ENCODE measurements at regions not wholly inside any gene's neighbourhood (a gene's known extent, or its start where the extent isn't known, plus 50 kb on each side); places are given as distances from the start of the nearest gene placed in this dataset.

DNA sequence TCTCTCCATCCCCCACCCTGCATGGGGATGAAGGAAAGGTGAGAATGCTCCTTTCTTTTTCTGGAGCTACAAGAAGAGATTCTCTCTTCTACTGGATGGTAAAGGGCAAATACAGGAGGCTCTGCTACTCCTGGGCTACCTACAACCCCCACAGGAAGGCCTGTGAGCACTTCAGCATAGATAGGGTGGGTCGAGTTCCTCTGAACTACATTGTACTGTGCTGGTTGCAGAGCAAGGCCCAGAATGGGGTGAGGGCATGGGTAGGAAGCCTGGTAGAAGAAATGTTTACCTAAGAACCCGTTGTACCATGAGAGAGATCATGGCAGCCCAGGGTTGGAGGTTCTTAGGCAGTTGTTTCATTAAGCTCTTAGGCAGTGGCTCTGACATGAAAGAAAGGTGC is 510.4 kb downstream of the MID1IP1 start:
- intact Hi-C loops (cut with DNase I; ENCODE audit: low total_unique reads) = no loop called here
- DNase-seq = no peak
- TF ChIP-seq CTCF (IDR thresholded peaks at IDR 0.05) = no peak
- no peak for TF ChIP-seq POLR2A (IDR thresholded peaks at IDR 0.05)
- H3K9me3 ChIP-seq = no peaks in the 10 kb centered on the region
- no peaks in the 10 kb centered on the region for H3K4me1 ChIP-seq
- H3K27ac ChIP-seq = no peak overlapping the region
- H3K36me3 ChIP-seq = no peaks in the 10 kb centered on the region
- H3K4me3 ChIP-seq = no peak overlapping the region
- H3K27me3 ChIP-seq = no peaks in the 10 kb centered on the region

- intact Hi-C loops (cut with DNase I; ENCODE audit: low total_unique reads) = no loop called here
- TF ChIP-seq POLR2A (IDR thresholded peaks at IDR 0.05) = no peak
- TF ChIP-seq CTCF (IDR thresholded peaks at IDR 0.05) = no peak
- Histone ChIP-seq H3K4me1 (no peaks in the 10 kb centered on the region), H3K9me3 (no peaks in the 10 kb centered on the region), H3K27ac (no peak overlapping the region), H3K27me3 (no peaks in the 10 kb centered on the region), H3K36me3 (no peaks in the 10 kb centered on the region), H3K4me3 (no peak overlapping the region)
- no peak for DNase-seq
Observed at GRCh38 chrX:39313146-39313545, 511.9 kb downstream of the MID1IP1 start.

- H3K9me3 ChIP-seq = no peaks in the 10 kb centered on the region
- H3K4me3 ChIP-seq = no peak overlapping the region
- intact Hi-C loops (cut with DNase I; ENCODE audit: low total_unique reads) = no loop called here
- no peaks in the 10 kb centered on the region for H3K27me3 ChIP-seq
- TF ChIP-seq POLR2A (IDR thresholded peaks at IDR 0.05) = no peak
- no peak for TF ChIP-seq CTCF (IDR thresholded peaks at IDR 0.05)
- H3K36me3 ChIP-seq = no peaks in the 10 kb centered on the region
- H3K4me1 ChIP-seq = no peaks in the 10 kb centered on the region
- DNase-seq = peak; percentile 57 to 74
- peak overlapping the region in 1 of 2 donors; percentile 54 for H3K27ac ChIP-seq
Observed at GRCh38 chrX:39318506-39319343, 517.5 kb downstream of the MID1IP1 start.

DNA sequence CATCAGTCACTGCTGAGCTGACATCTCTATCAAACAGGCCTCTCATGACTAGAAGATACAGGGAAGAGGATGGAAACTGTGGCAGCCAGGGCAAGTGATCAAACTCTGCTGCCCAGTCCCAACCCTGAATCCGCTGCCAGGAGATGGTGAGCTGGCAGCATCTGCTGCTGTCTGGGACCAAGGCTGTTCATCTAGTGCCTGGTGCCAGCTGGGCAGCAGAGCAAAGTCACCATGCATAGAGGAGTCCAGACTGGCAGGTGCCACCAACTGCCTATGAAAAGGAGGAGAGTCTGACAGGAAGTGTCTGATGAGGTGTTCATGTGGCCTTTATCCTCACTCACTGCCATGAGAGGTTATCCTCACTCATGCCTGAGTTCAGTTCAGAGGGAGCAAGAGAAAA is 518.9 kb downstream of the MID1IP1 start:
- TF ChIP-seq POLR2A (IDR thresholded peaks at IDR 0.05) (no peak), CTCF (IDR thresholded peaks at IDR 0.05) (no peak)
- intact Hi-C loops (cut with DNase I; ENCODE audit: low total_unique reads) = no loop called here
- no peaks in the 10 kb centered on the region for H3K4me1 ChIP-seq

DNA sequence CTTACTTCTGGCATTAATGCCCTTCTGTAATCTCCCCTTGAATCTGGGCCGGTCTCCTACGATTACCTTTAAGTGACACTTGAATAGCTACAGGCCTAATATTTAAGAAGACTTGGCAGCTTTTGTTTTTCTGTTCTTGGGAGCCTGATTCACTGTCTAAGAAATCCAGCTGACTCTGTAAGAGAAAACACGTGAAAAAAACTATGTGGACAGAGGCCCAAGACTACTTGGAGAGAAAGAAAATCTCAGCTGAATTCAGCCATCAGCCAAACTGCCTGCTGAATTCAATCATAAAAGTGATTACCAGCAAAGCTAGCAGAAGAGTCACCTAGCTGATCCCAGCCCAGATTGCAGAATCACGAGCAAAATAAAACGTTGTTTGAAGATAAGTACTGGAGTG is 521.2 kb downstream of the MID1IP1 start:
- no peaks in the 10 kb centered on the region for H3K36me3 ChIP-seq
- no peak overlapping the region for H3K27ac ChIP-seq
- H3K9me3 ChIP-seq = no peaks in the 10 kb centered on the region
- TF ChIP-seq CTCF (IDR thresholded peaks at IDR 0.05) (no peak), POLR2A (IDR thresholded peaks at IDR 0.05) (no peak)
- DNase-seq = no peak
- no peaks in the 10 kb centered on the region for H3K27me3 ChIP-seq
- H3K4me1 ChIP-seq = no peaks in the 10 kb centered on the region
- intact Hi-C loops (cut with DNase I; ENCODE audit: low total_unique reads) = no loop called here
- no peak overlapping the region for H3K4me3 ChIP-seq

More for the DNA sequence above, 518.9 kb downstream of the MID1IP1 start:
- Histone ChIP-seq H3K4me3 (no peak overlapping the region), H3K9me3 (no peaks in the 10 kb centered on the region), H3K36me3 (no peaks in the 10 kb centered on the region), H3K27me3 (no peaks in the 10 kb centered on the region), H3K27ac (no peak overlapping the region)
- no peak for DNase-seq

All from uterus (tissue), 3 donors.